Panc1 (cell line): ENCODE measurements at regions not wholly inside any gene's neighbourhood (a gene's known extent, or its start where the extent isn't known, plus 50 kb on each side); places are given as distances from the start of the nearest gene placed in this dataset.

ENCODE experiments used
- ATAC-seq: fragments of 200-7000 bp; cut with Tn5 transposase; 2 replicates; pipeline ENCODE4 v1.9.1; 2020; ENCODE audit warnings: mild to moderate bottlenecking, moderate library complexity
- BruUV-seq: library from RNA; stranded (reverse); fragments of 400-500 nt; replicated peaks from 2 replicates; lab custom pipeline; 2021; lab: Mats Ljungman, UMichigan
- CTCF ChIA-PET: fragments of 300-600 bp; sonication (Branson Sonifier 250); formaldehyde crosslinking; loops from one replicate; lab custom pipeline; 2022; ENCODE audit warnings: antibody characterized with exemption; lab: Charles Lee
- POLR2A ChIA-PET: fragments of 300-600 bp; sonication (Branson Sonifier 250); formaldehyde crosslinking; loops from one replicate; lab custom pipeline; 2022; ENCODE audit warnings: antibody characterized with exemption; lab: Charles Lee
- DNase-seq: peaks from one replicate; pipeline ENCODE4 v3.0.0-alpha.2; 2010; ENCODE audit warnings: low read depth, low spot score
- H3K27ac ChIP-seq: 2 replicates; pipeline ENCODE4 v1.5.1; 2011; ENCODE audit warnings: mild to moderate bottlenecking, low read length, inconsistent platforms
- H3K27me3 ChIP-seq: fragments of 200-500 bp; sonication (Bioruptor generic); 2 replicates; pipeline ENCODE4 v1.6.0; 2014; ENCODE audit warnings: low read length, inconsistent platforms; ENCODE audit not compliant: control insufficient read depth, insufficient read depth
- H3K36me3 ChIP-seq: fragments of 200-500 bp; sonication (Bioruptor generic); 2 replicates; pipeline ENCODE4 v1.5.1; 2014; ENCODE audit warnings: inconsistent platforms, mild to moderate bottlenecking, low read length, moderate library complexity; ENCODE audit not compliant: control insufficient read depth, insufficient read depth
- H3K4me1 ChIP-seq: 2 replicates; pipeline ENCODE4 v1.5.1; 2011; ENCODE audit warnings: inconsistent platforms, mild to moderate bottlenecking, low read length, moderate library complexity; ENCODE audit not compliant: control insufficient read depth, insufficient read depth
- H3K4me3 ChIP-seq, 2 experiments: 2 replicates each; pipeline ENCODE4 v1.5.1; 2011 to 2012; ENCODE audit warnings: low read depth in 2 of 2, low read length in 2 of 2, mild to moderate bottlenecking in 2 of 2, inconsistent platforms in 1 of 2, moderate library complexity in 1 of 2
- H3K9me3 ChIP-seq: fragments of 200-500 bp; sonication (Bioruptor generic); 2 replicates; pipeline ENCODE4 v1.5.1; 2014; ENCODE audit warnings: low read depth, mild to moderate bottlenecking, inconsistent platforms, low read length, moderate library complexity; ENCODE audit not compliant: control insufficient read depth, insufficient read depth
- CTCF ChIP-seq: fragments of 450-650 bp; IDR thresholded peaks from 2 replicates; pipeline ENCODE4 v1.5.1; 2017; ENCODE audit warnings: mild to moderate bottlenecking
- POLR2AphosphoS5 ChIP-seq: IDR thresholded peaks from 2 replicates; pipeline ENCODE4 v1.6.1; 2012; ENCODE audit warnings: mild to moderate bottlenecking, low read depth, low read length, moderate library complexity
- SIN3A ChIP-seq: IDR thresholded peaks from 2 replicates; pipeline ENCODE4 v1.6.1; 2012; ENCODE audit warnings: low read depth, mild to moderate bottlenecking, low read length, moderate library complexity, borderline replicate concordance; ENCODE audit not compliant: insufficient read depth
- TCF7L2 ChIP-seq: IDR thresholded peaks from 2 replicates; pipeline ENCODE4 v1.6.1; 2011; ENCODE audit warnings: mild to moderate bottlenecking, low read depth, low read length, inconsistent platforms
- in situ Hi-C: cut with HindIII; loops from 2 replicates; pipeline ENCODE4 v1.10.0; 2016; ENCODE audit warnings: low sequenced_read_pairs, low pct_unique_long_range_greater_than_20kb
- intact Hi-C: fragments of 100-400 bp; cut with micrococcal nuclease; formaldehyde crosslinking; loops from one replicate; pipeline ENCODE4 v1.10.0; 2022; ENCODE audit not compliant: unreplicated experiment
- TF ChIP-seq, protein P1 (sequence below), 2 experiments: IDR thresholded peaks; 2 replicates each; pipeline ENCODE4 v1.6.1; 2011 to 2012; ENCODE audit warnings: low read depth in 2 of 2, control low read depth in 1 of 2, low read length in 1 of 2, mild to moderate bottlenecking in 1 of 2, moderate library complexity in 1 of 2; ENCODE audit not compliant: insufficient read depth in 1 of 2

GRCh38 chrX:39915081-39915480 is 182.7 kb downstream of the BCOR start:
- intact Hi-C loops (no loop called here), in situ Hi-C loops (no loop called here)
- POLR2A ChIA-PET, result interaction anchor here (0.6 kb wide), 1 partner anchor 382 kb away, joined by 4 read pairs; no protein-coding TSS in a partner anchor
- Histone ChIP-seq H3K9me3 (no peaks in the 10 kb centered on the region), H3K27me3 (no peaks in the 10 kb centered on the region), H3K36me3 (no peaks in the 10 kb centered on the region), H3K4me1 (no peaks in the 10 kb centered on the region), H3K4me3 (no peak overlapping the region), H3K27ac (no peak overlapping the region)
- DNase-seq, result no peak
- CTCF ChIA-PET, result no interaction called here
- BruUV-seq, result no TSS peak
- TF ChIP-seq CTCF (no peak), POLR2AphosphoS5 (no peak), TCF7L2 (no peak), SIN3A (no peak)
- TF ChIP-seq, protein P1, sequence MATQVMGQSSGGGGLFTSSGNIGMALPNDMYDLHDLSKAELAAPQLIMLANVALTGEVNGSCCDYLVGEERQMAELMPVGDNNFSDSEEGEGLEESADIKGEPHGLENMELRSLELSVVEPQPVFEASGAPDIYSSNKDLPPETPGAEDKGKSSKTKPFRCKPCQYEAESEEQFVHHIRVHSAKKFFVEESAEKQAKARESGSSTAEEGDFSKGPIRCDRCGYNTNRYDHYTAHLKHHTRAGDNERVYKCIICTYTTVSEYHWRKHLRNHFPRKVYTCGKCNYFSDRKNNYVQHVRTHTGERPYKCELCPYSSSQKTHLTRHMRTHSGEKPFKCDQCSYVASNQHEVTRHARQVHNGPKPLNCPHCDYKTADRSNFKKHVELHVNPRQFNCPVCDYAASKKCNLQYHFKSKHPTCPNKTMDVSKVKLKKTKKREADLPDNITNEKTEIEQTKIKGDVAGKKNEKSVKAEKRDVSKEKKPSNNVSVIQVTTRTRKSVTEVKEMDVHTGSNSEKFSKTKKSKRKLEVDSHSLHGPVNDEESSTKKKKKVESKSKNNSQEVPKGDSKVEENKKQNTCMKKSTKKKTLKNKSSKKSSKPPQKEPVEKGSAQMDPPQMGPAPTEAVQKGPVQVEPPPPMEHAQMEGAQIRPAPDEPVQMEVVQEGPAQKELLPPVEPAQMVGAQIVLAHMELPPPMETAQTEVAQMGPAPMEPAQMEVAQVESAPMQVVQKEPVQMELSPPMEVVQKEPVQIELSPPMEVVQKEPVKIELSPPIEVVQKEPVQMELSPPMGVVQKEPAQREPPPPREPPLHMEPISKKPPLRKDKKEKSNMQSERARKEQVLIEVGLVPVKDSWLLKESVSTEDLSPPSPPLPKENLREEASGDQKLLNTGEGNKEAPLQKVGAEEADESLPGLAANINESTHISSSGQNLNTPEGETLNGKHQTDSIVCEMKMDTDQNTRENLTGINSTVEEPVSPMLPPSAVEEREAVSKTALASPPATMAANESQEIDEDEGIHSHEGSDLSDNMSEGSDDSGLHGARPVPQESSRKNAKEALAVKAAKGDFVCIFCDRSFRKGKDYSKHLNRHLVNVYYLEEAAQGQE (IDR thresholded peaks at IDR 0.05; ENCODE audit: insufficient read depth in 1 of 2, low read depth in 2 of 2, low read length in 1 of 2), result no peak
- ATAC-seq, result no peak

DNA sequence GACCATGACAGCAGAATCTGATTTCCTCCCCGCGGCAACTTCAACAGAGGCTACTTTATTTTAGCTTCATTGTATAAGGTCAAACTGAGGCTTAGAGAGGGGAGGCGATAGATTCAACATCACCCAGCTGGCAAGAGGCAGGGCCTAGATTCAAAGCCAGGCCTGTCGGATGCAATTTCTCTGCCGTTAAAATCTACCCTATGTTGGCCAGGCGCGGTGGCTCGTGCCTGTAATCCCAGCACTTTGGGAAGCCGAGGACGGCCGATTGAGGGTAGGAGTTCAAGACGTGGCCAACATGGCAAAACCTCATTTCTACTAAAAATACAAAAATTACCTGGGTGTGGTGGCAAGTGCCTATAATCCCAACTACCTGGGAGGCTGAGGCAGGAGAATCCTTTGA is 182.2 kb downstream of the BCOR start:
- no peaks in the 10 kb centered on the region for H3K9me3 ChIP-seq
- CTCF ChIA-PET, result no interaction called here
- TF ChIP-seq TCF7L2 (no peak), CTCF (no peak), SIN3A (no peak), POLR2AphosphoS5 (no peak)
- TF ChIP-seq, protein P1 (IDR thresholded peaks at IDR 0.05; ENCODE audit: insufficient read depth in 1 of 2, low read depth in 2 of 2, low read length in 1 of 2), result no peak
- H3K36me3 ChIP-seq, result no peaks in the 10 kb centered on the region
- no peaks in the 10 kb centered on the region for H3K27me3 ChIP-seq
- POLR2A ChIA-PET, result no interaction called here
- ATAC-seq, result no peak
- intact Hi-C loops, result no loop called here
- H3K4me3 ChIP-seq, result no peak overlapping the region
- no TSS peak for BruUV-seq
- H3K27ac ChIP-seq, result no peak overlapping the region
- DNase-seq, result no peak
- in situ Hi-C loops, result no loop called here
- no peaks in the 10 kb centered on the region for H3K4me1 ChIP-seq
